ENCODE measurements at regions not wholly inside any gene's neighbourhood (a gene's known extent, or its start where the extent isn't known, plus 50 kb on each side); places are given as distances from the start of the nearest gene placed in this dataset.

GRCh38 chr4:176383273-176384077 is 63.7 kb downstream of the SPCS3 start:
- H3K27ac ChIP-seq: no peak overlapping the region
- TF ChIP-seq CTCF (conservative IDR thresholded peaks at IDR 0.05): no peak

- TF ChIP-seq CTCF (conservative IDR thresholded peaks at IDR 0.05): no peak
- H3K27ac ChIP-seq: no peak overlapping the region
Observed at GRCh38 chr4:176385601-176386000, 65.8 kb downstream of the SPCS3 start.

GRCh38 chr4:176387571-176387970 is 67.8 kb downstream of the SPCS3 start:
- no peak for TF ChIP-seq CTCF (conservative IDR thresholded peaks at IDR 0.05)

GRCh38 chr4:176393306-176394013 is 73.7 kb downstream of the SPCS3 start:
- no peak overlapping the region for H3K27ac ChIP-seq
- no peak for TF ChIP-seq CTCF (conservative IDR thresholded peaks at IDR 0.05)

More at GRCh38 chr4:176387571-176387970, 67.8 kb downstream of the SPCS3 start:
- H3K27ac ChIP-seq: no peak overlapping the region

GRCh38 chr4:176400816-176401461 is 81.2 kb downstream of the SPCS3 start:
- TF ChIP-seq CTCF (conservative IDR thresholded peaks at IDR 0.05): no peak
- no peak overlapping the region for H3K27ac ChIP-seq

- no peak for TF ChIP-seq CTCF (conservative IDR thresholded peaks at IDR 0.05)
- H3K27ac ChIP-seq: no peak overlapping the region
Observed at GRCh38 chr4:176404621-176405020, 84.9 kb downstream of the SPCS3 start.

GRCh38 chr4:176406297-176406696 is 86.5 kb downstream of the SPCS3 start:
- no peak overlapping the region for H3K27ac ChIP-seq
- no peak for TF ChIP-seq CTCF (conservative IDR thresholded peaks at IDR 0.05)

All from VCaP (cell line).